GM18502 (cell line): ENCODE measurements at regions not wholly inside any gene's neighbourhood (a gene's known extent, or its start where the extent isn't known, plus 50 kb on each side); places are given as distances from the start of the nearest gene placed in this dataset.

Experiments used
- ATAC-seq: cut with Tn5 transposase; IDR thresholded peaks from one replicate; pipeline ENCODE4 v1.9.1; 2021; ENCODE audit warnings: mild to moderate bottlenecking; ENCODE audit not compliant: unreplicated experiment, poor library complexity

- no peak for ATAC-seq
Measured at GRCh38 chr2:175500255-175500654, 318.7 kb upstream of the ATP5MC3 start.

DNA sequence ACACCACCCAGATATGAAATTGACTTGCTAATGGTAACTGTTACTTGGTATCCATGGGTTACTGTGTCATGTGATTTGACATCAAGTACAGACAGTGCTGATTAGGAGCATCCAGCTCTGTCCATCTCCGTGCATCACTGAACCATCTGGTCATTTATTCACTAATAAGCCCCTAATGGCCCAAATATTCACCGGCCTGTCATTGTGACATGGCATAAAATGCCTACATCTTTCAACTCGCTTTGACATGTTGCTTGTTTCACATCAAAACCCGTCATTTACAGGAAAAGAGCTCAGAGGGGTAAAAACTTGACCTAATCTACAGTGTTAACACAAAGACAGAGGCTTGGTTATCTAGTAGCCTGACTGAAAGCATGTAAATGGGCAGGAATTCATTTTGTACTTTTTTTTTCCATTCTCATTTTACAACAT, 308.9 kb upstream of the ATP5MC3 start:
- ATAC-seq = no peak

DNA sequence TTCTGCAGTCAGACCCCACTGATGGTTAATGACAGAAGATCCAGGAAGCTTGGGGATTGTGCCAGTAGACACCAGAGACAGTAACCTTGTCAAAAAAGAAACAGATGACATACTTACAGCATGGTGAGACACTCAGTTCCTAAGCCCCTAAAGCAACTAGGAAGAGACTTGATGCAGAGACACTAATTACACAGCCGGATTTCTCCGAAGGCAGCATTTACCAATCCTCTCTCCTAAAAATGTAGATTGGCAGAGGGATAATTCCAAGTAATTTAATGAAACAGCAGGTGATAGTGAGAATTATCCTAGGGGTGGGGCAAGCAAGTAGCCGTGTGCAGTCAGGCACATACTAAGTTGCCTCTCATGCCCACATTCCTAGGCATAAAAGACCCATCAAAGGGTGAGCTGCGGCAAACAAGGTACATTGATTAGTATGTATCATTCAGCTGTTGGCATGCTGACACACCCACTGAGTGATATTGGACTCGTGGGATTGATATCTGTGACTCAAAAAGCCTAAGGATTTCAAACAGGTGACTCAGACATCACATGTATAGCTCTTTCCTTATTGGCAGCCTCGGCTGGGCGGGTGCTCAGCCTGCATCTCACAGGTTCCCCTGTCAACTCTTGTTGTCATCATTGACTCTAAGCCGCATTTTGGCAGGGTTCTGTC, 296.7 kb upstream of the ATP5MC3 start:
- ATAC-seq = no peak

DNA sequence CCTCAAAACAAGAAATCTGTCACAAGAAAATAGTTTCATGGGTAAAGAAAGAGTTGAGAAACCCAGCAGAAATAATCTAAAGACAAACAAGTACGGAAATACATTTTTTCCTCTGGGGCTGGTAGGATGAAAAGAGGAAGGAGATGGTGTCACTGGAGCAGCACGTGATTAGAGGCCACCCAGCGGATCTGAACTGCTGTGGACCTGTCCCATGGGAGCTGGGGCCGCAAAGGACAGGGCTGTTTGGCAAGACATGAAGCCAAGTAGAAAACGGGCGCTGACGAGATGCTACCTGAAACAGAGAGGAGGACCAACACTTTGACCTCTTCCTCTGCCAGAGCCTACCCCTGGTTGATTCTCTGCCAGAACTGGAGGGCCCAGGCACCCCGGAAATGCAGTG, 295.4 kb upstream of the ATP5MC3 start:
- no peak for ATAC-seq

DNA sequence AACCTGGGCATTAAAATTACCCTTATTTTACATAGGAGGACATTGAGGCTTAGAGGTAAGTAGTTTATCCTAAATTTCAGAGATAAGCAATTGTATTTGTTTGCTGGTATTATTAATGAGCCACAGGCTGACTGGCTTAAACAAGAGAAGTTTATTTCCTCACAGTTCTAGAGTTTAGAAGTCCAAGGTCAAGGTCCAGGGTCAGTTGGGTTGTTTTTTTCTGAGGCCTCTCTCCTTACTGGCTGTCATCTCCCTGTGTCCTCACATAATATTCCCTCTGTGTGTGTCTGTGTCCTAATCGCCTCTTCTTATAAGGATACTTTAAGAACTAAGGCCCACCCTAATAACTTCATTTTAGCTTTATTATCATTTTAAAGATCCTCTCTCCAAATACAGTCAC, 294.9 kb upstream of the ATP5MC3 start:
- ATAC-seq = no peak

- ATAC-seq = no peak
Measured at GRCh38 chr2:175475130-175475529, 293.6 kb upstream of the ATP5MC3 start.

DNA sequence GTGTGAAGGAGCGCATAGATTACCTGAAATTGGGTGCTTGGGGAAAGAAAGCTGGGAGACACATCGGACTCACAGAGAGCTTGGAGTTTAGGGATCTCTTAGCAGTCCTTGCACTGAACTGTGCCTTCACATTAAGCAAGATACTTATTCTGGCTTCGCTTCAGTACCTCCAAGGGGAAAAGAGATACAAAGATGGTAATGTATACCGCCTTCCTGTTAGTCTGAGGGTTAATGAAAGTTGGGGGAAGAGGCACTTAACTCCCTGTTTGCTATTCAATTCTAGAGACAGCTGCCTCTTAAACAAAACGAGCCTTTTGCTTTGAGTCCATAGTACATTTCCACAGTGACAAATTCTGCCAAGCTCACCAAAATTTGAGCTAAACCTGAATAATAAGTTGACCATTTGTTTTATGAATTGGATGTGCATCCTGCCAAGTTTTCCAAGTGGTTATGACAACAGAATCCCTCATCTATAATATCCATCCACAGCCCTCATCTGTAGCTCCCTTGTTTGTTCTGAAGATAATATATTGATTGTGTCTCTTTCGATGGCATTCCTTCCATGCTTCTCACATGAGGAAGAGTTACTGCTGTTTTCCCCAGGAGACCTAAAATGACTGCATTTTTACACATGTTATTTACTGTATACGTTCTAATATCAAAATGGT, 287.1 kb upstream of the ATP5MC3 start:
- ATAC-seq = no peak

- no peak for ATAC-seq
Measured at GRCh38 chr2:175465101-175465500, 283.6 kb upstream of the ATP5MC3 start.

DNA sequence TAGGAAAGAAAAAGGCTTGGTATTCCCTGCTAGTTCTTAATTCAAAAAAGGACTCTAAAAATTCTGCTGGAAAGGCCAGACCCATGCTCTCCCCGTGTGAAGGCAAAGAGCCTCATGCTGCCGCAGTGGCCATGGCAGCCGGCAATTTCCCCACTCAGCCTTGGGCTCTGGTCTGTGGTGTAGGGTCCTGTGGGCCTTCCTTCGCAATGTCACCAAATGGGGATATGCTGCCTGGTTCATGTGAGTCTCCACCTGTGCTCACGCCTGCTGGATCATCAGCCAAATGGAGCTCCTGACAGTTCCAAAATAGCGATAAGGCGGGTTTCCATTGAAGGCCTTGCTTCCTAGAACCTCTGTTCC, 282.8 kb upstream of the ATP5MC3 start:
- no peak for ATAC-seq

- ATAC-seq = no peak
Measured at GRCh38 chr2:175463589-175464310, 282.2 kb upstream of the ATP5MC3 start.

- ATAC-seq = no peak
Measured at GRCh38 chr2:175463169-175463568, 281.7 kb upstream of the ATP5MC3 start.

DNA sequence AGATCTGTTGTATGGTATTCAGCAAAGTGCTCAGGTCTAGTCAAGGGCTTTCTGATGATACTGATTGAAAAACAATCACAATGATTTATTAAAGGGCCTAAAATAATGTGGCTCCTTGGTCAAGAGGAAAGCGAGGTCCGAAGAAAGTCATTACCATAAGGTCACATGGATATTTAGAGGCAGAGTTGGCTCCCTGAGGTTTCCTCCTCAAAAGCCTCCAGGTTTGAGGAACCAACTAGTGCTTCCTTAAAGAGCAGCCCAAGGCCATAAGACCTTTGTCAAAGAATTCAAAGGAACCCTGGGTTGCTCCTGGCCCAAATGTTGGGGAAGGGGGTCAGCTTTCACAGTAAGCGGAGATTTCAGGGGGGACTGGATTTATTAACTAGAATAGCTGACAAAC, 280.7 kb upstream of the ATP5MC3 start:
- ATAC-seq = no peak

- no peak for ATAC-seq
Measured at GRCh38 chr2:175461839-175462238, 280.3 kb upstream of the ATP5MC3 start.

DNA sequence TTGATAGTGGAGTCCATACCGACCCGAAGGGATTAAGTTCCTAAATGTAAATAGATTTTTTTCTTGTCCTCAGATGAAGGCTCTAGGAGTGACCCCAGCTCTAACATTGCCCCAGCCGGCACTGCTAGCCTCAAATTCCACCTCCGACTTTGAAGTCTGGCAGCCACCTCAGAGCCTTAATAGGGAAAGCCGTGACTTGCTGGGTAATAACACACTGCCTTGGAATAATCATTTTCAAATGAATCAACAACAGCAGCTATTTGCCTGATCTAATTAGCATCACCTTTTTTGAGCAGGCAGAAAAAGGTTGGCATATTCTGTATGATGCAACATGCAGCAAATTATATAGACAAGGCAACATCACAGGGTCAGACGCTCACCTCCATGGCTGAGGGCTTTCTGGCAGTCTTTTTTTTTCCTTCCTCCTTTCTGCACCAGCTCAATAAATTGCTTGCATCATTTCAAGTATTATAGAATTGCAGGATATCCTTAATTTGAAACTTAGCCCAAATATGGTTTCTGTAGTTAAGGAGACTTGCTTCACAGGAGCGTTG, 276.5 kb upstream of the ATP5MC3 start:
- ATAC-seq = no peak

DNA sequence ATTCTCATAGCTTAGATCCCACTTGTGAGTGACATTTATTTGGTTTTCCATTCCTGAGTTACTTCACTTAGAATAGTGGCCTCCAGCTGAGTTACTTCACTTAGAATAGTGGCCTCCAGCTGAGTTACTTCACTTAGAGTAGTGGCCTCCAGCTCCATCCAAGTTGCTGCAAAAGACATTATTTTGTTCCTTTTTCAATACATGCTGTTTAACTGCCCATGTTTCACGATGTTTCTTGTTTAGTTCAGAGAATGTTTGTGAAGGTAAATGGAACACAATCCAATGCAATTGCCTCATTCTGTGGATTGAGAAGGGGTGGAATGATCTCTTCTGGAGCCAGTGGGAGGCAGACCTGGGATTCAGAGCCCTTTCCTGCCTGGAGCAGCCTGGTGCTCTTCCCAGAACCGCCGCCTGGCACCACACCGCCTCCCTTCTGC, 273.5 kb upstream of the ATP5MC3 start:
- no peak for ATAC-seq

DNA sequence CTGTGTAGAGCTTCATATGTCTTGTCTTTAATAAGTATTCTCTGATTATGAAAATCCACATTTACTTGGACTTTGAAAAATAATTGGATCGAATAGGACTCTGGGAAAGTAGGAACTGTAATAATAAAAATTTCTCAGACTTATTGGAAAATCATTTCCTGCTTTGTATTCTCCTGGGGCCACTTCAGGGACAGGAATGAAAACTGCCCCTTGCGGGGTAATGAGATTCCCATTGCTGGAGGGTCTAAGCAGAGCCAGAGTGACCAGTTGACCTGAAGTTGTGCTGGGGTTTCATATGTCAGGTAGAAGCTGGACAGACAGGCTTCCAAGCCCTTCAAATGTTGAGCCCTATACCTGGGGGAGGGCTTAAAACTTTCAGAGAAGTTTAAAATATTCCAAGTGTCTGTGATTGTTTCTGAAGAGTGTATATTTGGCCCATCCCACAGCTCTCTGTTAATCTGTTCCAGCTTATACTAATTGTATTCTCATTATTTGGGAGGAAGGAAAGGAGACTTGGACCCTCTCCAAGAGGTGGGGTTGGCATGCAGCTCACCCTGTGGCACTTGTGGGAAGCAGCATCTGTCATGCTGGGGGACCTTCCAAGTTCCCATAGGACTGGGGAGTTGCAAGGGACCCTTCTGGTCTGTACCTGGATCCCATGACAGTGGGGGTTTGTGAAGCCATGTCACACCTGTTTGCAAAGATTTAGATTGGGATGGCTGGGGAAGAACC, 268.7 kb upstream of the ATP5MC3 start:
- no peak for ATAC-seq

GRCh38 chr2:175449616-175450015, 268.1 kb upstream of the ATP5MC3 start:
- no peak for ATAC-seq

- no peak for ATAC-seq
Measured at GRCh38 chr2:175446201-175446600, 264.7 kb upstream of the ATP5MC3 start.

DNA sequence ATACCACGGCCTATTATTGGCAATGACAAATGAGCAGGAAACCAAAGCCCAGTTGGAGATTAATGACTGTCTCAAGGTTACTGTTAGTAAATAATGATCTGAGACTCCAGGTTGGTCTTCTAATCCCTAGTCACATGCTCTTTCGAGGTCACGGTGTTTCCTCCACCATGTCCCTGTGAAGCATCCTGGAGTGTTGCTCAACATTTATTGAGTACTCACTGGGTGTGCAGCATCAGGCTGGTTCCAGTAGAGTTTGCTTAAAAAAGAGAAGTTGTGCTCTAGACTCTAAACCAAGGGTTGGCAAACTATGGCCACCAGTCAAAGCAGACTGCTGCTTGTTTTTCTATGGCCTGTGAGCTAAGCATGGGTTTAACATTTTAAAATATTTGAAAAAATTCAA, 263.8 kb upstream of the ATP5MC3 start:
- no peak for ATAC-seq

DNA sequence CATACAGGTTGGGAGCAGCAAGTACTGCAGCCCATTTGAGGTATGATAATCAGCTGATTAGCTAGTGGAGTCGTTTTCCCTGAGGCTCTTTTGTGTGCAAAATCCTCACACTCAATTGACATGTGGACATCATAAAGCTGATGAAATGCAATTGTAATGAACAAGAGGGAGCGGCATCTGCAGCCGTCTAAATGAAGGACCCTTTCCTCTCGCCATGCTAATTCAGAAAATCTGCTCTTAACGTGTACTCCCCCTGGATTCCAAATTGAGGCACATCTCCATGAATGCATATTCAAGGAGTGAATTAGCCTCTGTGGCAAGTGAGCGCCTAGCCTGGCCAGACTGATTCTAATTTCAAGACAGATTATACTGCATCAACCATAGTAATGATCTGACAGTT, 260.9 kb upstream of the ATP5MC3 start:
- ATAC-seq = no peak
